ENCODE measurements at regions not wholly inside any gene's neighbourhood (a gene's known extent, or its start where the extent isn't known, plus 50 kb on each side); places are given as distances from the start of the nearest gene placed in this dataset.

DNA sequence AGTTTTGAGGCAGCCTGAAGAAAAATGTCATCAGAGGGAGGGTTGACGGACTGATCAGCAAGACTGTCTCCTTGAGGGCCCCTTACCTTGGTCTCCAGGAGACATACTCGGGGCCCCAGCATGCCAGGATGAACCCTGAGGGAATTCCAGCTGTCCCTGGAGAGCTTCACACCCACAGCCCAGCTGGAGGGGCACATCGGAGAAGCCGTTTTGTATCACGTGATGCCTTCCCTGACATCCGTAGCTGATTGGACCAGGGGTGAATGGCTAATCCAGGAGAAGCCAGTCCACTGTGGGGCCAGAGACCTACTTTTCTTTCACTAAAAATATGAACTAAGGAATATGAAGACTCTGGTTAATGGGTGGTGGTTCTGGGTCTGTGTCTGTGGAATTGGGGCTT is 86.0 kb upstream of the TP53I11 start:
- DNase-seq = no peak

DNA sequence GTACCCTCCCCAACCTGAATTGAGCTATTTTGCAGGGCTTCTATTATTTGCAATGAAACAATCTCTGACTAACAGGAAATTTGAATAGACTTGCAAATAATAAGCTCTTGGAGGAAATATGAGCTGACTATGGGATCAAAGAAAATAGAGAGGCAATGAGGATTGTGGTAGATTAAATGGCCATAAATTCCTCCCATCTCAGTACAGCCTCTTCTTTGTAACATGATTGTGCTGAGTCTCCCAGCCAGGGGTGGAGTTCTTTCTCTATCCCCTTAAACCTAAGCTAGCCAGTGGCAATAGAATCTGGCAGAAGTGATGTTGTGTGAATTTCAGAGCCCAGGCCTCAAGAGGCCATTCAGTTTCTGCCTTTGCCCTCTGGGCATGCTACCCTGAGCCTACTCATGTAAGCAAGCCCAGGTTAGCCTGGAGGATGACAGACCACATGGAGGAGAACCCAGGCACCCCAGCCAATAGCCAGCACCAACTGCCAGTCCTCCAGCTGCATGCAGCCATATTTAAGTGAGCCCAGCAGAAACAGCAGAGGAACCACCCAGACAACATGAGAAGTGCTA is 86.8 kb upstream of the TP53I11 start:
- DNase-seq = no peak

DNA sequence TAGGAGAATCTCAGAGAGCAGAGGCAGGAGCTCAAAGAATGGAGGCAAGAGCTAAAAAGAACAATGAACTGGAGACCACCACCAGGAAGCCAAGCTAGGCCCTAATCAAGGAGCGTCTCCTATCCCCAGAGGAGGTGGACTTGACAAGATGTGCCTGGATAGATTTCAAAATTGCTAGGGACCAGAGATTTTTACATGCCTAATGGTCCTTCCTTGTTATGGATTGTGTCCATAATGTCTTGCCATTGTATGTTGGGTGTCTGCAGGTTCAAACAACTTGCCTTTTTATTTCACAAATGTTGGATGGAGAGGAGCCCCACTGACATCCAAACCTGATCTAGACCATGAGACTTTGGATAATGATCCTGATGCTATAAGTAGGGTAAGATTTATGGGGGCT is 88.2 kb upstream of the TP53I11 start:
- DNase-seq = no peak

DNA sequence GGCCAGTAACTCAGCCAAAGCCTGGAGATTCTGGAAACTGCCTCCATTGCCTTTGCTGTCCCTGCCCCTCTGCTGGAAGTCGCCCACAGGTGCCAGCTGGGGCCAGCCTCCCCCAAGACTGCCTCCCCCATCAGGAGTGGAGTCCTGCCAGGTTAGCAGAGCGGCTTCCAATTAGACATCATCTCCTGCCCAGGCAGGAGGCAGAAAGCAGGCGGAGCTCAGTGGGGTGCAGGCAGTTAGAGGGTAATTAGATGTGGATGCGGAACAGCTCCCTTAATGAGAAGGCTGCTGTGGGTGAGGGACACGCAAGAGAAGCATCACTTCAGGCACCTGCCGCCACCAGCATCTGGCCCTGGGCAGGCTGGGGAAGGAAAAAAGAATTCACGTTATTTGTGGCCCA is 90.9 kb upstream of the TP53I11 start:
- DNase-seq = no peak

DNA sequence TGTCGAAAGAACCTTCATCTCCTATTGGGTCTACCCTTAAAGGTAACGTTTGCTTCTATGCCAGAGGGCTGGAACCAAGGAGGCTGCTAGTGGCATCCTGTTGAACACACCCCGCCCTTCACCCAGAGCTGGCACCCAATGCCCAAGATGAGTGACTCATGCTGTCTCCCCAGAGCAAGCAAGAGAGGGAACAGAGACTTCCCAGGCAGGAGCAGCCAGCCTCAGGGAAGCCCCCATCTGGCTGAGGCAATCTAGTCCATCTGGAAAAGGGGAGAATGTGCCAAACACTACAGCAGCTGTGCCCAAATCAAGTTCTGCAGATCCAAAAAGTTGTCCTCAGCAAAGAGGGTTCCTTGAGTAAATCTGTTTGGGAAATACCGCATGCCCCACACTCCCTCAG is 91.9 kb upstream of the TP53I11 start:
- DNase-seq = no peak

DNA sequence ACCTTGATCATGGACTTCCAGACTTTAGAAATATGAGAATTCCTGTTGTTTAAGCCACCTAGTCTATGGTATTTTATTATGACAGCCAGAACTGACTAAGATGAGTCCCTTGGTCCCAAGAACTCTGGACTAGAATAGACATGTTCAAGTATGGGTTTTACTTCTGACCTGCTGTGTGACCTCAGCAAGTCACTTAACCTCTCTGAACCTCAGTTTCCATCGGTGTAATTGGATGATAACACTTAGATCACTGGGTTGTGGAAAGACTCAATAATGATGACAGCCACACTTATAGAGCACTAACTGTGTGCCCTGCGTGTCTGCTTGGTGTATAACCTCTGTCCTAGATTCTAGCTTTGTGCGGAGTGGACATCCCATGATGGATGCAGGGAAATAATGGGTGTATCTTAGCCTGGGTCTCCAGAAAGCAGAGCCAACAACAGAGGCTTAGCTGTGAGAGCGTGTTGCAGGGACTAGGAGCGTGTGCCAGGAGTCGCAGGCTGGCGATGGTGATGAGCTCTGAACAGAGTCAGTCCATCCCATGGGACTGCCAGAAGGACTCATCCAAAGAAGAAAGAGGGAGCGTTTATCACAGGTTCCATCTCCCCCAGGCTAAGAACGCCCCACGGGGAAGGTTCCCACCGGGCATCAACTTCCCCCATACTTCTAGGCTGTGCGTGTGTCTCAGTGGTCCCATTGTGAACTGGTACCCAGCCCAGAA is 93.2 kb upstream of the TP53I11 start:
- no peak for DNase-seq

DNA sequence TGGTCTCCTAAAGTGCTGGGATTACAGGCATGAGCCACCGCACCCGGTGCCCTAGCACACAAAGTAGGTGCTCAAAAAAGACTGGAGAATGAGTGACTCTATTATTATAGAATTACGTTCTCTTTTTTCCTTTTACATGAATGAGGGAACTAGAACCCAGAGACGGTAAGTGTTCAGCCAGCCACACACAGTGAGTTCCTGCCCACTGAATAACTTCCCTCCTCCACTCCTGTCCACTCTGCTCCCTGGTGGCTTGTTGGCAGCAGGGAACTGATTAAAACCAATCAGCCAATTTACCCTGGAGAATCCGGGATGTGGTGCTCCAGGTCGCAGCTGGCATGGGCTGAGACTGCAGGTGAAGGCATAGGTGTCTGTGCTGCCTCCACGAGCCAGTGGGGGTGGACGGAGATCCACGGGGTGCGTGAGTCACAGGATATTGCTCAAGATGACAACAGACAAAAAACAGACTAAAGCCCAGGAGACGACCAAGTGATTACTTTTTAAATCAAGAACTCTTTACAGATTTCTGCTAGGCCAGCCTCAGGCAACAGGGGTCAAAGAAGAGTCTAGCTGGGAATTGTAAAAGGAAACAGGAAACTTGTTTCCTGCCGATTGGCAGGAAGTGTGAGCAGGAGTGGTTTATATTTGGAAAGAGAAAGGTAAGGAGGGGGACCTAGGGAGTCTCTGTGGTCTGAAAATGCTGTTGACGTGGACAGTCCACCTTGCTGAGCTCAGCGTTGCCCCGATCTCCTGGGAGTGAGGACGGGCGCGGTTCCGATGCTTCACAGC is 95.2 kb upstream of the TP53I11 start:
- DNase-seq = no peak

DNA sequence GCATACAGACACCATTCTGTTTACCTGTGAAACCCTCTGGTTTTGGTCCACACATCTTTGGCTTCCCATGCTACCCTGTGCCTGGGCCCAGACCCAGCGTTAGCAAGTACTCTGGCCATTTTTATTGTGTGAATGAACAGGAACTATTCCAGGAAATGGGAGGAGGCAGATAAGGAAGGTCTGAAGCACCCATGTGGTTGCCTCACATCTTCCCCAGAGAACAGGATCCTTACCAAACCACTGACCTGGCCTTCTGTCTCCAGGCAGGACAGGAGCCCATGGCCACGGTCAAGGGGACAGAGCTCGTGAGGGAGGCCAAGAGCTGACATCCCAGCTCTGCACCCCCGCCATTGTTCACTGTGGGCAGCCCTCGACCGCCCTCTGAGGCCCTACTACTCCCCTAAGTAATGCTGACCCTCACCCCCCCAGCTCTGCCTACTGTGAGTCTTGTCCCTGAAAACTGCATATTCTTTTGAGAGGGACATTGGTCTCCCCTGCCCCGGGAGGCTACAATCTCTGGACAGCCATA is 97.7 kb upstream of the TP53I11 start:
- DNase-seq = no peak

DNA sequence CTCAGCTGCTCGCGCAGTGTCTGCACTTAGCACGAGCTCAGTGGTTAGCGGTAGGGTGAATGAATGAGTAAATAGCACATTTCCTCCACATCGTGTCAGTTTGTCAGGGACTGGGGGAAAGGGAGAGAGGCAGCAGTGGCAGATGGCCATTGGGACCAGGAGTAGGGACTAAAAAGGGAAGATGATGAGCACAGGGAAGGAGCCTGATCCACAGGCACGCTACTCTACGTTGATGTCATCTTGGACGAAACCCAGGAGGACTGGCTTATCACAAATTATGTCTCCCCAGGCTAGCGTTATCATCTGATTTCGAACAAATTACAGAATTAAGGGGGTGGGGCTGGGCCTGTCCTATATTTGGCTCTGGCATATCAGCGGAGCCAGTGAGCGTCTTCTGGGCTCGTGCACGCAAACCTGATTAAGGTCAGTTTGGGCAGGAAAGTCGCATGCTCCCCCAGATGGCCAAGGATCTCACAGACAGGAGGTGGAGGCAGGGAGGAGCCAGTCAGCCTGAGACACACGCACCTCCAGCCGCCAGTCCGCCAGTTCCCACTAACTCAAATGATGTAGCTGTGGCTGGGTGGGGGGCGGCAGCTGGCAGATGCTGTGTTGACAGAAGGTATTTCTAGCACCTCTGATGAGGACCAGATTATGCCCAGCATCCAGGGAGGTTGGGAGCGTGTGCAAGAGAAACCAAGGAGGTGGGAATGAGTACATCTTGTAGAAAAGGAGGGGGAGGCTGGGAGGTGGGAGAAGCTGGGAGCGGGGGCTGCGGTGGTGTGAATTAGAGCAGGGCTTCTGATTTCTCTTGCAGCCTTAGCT is 97.4 kb upstream of the PRDM11 start:
- DNase-seq = no peak

DNA sequence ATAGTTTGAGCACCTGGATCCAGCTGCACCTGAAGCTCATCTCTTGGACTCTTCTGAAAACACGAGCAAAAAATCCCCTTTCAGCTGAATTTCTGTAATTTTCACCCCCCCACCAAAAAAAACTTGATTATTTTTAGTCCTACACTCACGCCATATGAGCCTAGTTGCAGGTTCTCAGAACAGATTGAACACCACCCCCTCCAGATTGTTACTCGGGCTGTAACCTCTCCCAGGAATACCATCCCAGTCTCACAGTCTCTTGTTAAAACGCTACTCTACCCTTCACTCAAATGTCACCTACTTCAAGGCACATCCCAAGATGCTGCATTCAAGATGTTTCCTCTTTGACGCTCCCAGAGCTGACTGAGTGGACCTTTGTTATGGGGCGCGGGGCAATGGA is 96.3 kb upstream of the PRDM11 start:
- no peak for DNase-seq

DNA sequence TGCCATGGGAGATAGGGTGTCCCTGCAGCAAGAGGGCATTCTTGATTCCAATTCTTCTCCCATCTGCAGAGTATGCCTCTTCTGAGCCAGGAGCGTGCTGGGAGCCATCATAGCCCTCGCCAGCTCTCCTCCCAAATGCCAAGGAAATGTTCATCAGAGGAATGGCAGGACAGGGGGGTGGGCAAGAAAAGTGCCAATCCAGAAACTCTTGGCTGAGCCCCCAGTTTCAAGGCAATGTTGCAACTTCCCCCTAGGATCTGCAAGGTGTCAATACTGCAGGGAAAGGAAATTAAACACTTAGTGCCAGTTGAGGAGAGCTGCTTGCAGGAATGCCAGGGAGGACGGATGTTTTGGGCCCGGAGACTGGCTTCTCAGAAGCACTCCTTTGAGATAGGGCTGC is 94.8 kb upstream of the PRDM11 start:
- no peak for DNase-seq

DNA sequence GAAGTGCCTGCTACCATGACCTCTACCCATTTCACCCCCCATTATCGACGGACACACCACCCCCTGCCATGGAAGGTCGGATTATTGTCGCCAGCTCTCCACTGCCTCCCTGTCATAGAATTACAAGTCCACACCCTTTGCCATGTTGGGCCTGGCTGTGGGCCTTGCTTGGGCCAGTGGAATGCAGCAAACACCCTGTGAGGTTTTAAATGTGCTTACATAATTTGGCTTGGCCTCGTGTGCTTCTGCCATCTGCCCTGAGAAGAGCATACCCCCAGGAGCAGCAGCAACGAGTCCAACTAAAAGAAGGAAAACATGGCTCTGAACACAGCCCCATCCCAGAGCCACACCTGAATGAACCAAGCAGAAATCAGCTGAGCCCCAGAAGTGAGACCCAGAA is 94.1 kb upstream of the PRDM11 start:
- DNase-seq = no peak

DNA sequence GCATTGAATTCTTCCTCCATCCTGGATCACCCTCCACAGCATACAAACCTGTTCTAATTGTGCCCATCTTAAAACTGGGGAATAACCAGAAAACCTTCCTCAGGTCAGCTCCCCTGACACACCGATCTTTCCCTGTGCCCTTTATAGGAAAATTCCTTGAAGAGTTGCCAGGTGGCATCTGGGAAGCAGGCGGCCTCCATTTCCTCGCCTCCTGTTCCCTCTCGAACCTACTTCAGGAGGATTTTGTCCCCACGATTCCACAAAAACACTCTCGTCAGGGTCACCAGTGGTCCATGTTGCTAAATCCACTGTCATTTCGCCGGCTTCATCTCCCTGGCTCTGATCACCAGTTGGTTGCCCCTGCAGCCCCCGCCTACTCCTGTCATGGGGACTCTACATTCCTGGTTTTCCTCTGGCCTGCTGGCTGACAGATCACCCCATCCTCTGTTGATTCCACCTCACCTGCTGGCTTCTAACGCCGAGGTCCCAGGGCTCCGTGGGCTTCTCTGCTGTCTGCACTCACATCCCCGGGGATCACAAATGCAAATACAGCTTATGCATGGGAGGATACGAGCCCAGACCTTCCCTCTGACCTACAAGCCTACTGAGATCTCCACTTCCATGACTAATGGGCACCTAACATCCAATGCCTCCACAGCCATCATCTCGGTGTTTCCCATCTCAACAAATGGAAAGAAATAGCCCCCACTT is 92.5 kb upstream of the PRDM11 start:
- DNase-seq = no peak

DNA sequence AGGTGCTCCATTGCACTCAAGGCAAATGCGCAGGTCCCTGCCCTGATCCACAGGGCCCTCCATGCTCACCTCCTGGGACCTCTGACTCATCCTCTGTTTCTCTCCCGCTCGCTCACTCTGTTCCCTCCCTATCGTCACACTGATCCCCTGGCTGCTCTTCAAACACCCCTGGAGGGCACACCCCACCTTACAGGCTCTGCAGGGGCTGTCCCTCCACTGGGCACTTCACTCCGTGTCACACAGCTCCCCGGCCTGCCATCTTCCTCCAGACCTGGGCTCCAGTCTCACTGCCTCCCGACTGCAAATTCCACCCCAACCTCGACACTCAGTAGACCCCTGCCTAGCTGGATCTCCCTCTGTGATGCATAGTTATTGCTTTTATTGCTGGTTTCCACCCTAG is 91.5 kb upstream of the PRDM11 start:
- DNase-seq = no peak

DNA sequence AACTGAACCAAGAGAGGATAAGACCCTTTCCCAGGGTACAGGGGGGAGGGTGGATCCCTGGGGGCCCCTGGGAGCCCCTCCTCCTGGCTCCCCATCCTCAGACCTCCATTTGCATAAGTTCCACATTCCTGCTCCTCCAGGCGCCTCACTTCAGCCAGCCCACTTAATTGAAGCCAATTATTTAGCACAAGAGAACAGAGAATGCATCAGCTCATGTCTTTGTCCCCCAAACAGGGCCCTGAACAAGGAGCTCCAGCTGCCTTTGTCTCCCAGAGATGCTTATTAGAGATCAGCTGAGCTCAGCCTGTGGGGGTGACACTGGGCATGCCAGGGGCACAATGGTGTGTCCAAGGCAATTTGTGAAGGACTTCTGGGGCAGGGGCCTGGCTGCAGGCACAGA is 89.9 kb upstream of the PRDM11 start:
- no peak for DNase-seq

DNA sequence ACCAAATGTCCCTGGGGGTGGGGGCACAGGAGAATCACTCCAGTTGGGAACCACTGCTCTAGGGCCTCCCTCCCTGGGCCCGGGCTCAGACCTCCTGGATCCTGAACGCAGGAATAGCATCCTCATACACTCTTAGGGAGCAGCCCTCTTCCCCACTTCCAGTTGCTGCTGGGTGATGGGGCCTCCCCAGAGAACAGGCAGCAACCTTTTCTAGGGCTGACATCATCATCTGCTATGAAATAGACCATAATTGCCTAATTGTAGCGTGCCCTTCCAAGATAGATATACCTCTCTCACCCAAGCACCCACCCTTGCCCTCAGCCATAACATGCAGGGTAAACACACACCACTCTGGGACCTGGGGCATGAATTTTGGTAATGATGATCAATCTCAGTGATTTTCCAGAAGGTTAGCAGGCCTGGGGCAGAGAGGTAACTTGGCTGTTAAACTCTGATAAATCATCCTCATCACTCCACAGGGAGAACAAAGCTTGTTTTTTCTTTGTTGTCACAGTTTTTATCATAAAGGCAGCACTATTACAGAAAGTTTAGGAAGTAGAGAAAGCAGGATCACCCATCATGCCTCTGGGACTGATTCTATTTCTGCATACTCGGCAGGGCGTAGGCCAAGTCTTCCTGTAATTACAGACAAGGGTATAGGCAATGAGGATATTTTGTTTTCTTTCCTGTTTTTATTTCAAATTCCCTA is 88.3 kb upstream of the PRDM11 start:
- DNase-seq = no peak

DNA sequence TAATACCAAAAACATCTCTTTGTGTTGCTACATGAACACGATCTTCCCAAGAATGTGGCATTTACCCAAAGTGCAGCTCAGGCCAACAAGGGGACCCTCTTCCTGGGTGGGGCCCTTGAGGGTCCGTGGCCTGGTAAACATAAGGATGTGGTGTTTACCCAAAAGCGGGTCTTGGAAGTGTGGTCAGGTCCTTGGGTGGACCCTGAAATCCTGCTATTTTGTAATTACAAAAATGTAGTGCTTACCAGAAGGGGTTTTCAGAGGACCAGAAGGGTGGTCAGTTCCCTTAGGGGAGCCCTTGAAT is 87.8 kb upstream of the PRDM11 start:
- no peak for DNase-seq

DNA sequence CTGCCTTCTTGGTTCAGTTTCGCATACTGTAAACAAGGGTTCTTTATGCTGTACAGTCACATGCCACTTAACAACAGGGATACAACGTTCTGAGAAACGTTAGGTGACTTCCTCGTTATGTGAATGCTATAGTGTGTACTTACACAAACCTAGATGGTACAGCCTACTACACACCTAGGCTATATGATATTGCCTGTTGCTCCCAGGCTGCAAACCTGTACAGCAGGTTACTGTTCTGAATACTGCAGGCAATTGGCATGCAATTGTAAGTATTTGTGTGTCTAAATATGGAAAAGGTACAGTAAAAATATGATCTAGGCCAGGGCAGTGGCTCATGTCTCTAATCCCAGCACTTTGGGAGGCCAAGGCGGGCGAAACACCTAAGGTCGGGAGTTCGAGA is 85.7 kb upstream of the PRDM11 start:
- no peak for DNase-seq

DNA sequence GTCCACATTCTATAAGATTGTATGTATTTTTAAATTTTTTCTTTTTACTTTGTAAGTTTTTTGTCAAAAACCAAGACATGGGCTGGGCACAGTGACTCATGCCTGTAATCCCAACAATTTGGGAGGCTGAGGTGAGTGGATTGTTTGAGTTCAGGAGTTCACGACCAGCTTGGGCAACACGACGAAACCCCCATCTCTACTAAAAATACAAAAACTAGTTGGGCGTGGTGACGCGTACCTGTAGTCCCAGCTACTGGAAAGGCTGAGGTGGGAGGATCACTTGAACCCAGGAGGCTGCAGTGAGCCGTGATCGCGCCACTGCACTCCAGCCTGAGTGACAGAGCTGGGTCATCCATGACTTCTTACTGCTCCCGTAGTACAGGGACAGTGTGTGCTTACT is 84.8 kb upstream of the PRDM11 start:
- no peak for DNase-seq

DNA sequence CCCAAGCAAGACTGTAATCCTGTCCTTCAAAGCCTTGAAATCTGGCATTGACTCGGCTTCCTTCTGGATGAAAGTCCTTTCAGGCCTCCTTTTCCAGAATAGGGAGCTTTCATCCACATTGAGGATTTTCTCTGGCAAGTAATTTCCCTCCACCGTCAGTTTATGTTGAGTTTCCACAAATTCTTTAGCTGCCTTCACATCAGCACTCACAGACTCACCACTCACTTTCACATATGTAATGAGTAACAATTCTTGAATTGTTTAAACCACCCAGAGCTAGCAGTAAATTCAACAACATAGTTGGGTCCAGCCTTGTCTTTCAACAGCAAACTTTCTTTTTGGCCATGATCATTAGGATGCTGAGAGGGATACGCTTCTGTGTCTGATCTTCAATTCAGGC is 84.3 kb upstream of the PRDM11 start:
- no peak for DNase-seq

DNA sequence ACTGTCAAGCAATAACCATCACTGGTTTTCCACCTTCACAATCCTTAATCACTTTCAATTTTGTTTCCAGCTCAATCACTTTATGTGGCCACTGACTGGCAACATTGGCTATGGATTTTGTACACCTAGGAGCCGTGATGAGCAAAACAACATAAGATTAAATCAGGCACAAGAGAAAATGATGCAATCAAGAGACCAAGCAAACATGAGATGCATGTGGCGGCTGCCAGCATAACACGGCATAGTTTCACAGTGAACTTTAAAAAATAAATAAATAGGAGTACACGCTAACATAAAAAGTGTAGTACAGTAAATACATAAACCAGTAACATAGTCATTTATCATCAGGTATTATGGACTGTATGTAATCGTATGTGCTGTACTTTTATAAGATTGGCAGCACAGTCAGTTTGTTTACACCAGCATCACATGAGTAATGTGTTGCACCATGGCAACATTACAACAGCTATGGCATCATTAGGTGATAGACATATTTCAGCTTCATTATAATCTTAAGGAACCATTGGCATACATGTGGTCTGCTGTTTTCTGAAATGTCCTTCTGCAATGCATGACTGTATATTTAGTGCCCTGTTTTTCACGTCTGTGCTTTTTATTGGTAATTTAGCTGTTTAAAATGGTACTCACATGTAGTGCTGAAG is 83.3 kb upstream of the PRDM11 start:
- no peak for DNase-seq

Measured in left kidney (tissue), 1 donor.